ENCODE measurements at regions not wholly inside any gene's neighbourhood (a gene's known extent, or its start where the extent isn't known, plus 50 kb on each side); places are given as distances from the start of the nearest gene placed in this dataset.

- no peak for TF ChIP-seq POLR2A (IDR thresholded peaks at IDR 0.05)
- TF ChIP-seq, protein P1, sequence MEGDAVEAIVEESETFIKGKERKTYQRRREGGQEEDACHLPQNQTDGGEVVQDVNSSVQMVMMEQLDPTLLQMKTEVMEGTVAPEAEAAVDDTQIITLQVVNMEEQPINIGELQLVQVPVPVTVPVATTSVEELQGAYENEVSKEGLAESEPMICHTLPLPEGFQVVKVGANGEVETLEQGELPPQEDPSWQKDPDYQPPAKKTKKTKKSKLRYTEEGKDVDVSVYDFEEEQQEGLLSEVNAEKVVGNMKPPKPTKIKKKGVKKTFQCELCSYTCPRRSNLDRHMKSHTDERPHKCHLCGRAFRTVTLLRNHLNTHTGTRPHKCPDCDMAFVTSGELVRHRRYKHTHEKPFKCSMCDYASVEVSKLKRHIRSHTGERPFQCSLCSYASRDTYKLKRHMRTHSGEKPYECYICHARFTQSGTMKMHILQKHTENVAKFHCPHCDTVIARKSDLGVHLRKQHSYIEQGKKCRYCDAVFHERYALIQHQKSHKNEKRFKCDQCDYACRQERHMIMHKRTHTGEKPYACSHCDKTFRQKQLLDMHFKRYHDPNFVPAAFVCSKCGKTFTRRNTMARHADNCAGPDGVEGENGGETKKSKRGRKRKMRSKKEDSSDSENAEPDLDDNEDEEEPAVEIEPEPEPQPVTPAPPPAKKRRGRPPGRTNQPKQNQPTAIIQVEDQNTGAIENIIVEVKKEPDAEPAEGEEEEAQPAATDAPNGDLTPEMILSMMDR (IDR thresholded peaks at IDR 0.05): no peak
- no peak for TF ChIP-seq POLR2AphosphoS5 (IDR thresholded peaks at IDR 0.05)
These were observed 63.6 kb upstream of the KLF12 start for GRCh38 chr13:74197677-74198429.

Measured in breast epithelium (tissue), 3 donors.